ENCODE measurements at regions not wholly inside any gene's neighbourhood (a gene's known extent, or its start where the extent isn't known, plus 50 kb on each side); places are given as distances from the start of the nearest gene placed in this dataset.
A peak's percentile ranks its signal among the peaks of the same experiment; 100 is the strongest.

- Histone ChIP-seq H3K9me3 (ENCODE audit: control insufficient read depth, insufficient read depth, low read depth, low read length) (no peaks in the 10 kb centered on the region), H3K27ac (ENCODE audit: low read length) (no peak overlapping the region), H3K4me1 (ENCODE audit: control insufficient read depth, insufficient read depth, low read length) (no peaks in the 10 kb centered on the region), H3K27me3 (ENCODE audit: control insufficient read depth, insufficient read depth, low read length) (no peaks in the 10 kb centered on the region), H3K36me3 (ENCODE audit: control insufficient read depth, insufficient read depth, low read length) (no peaks in the 10 kb centered on the region), H3K4me3 (ENCODE audit: low read depth in 2 of 2, low read length in 2 of 2) (no peak overlapping the region)
- in situ Hi-C loops (cut with HindIII; ENCODE audit: low pct_unique_long_range_greater_than_20kb, low sequenced_read_pairs) = no loop called here
- ChIA-PET CTCF (interaction anchor here (0.7 to 1.6 kb wide), 2 partner anchors 116 to 1168 kb away, joined by 3 to 4 read pairs; no protein-coding TSS in a partner anchor), POLR2A (no interaction called here)
- intact Hi-C loops (cut with micrococcal nuclease; ENCODE audit: unreplicated experiment) = loop anchor here (10.0 kb wide), 1 partner anchor 118 kb away; no protein-coding TSS in a partner anchor
- no TSS peak for BruUV-seq (replicated peaks)
- no peak for DNase-seq (ENCODE audit: low read depth, low spot score)
- no peak for ATAC-seq
- TF ChIP-seq TCF7L2 (IDR thresholded peaks at IDR 0.05; ENCODE audit: low read depth, low read length) (no peak), CTCF (IDR thresholded peaks at IDR 0.05) (peak; percentile 31; the same call in 1 of the 2 replicates)
Observed at GRCh38 chr13:33606692-33607091, 211.3 kb upstream of the RFC3 start.

- CTCF ChIA-PET = no interaction called here
- Histone ChIP-seq H3K4me3 (ENCODE audit: low read depth in 2 of 2, low read length in 2 of 2) (no peak overlapping the region), H3K9me3 (ENCODE audit: control insufficient read depth, insufficient read depth, low read depth, low read length) (no peaks in the 10 kb centered on the region), H3K27me3 (ENCODE audit: control insufficient read depth, insufficient read depth, low read length) (no peaks in the 10 kb centered on the region), H3K36me3 (ENCODE audit: control insufficient read depth, insufficient read depth, low read length) (no peaks in the 10 kb centered on the region), H3K4me1 (ENCODE audit: control insufficient read depth, insufficient read depth, low read length) (no peaks in the 10 kb centered on the region), H3K27ac (ENCODE audit: low read length) (no peak overlapping the region)
- TF ChIP-seq SIN3A (IDR thresholded peaks at IDR 0.05; ENCODE audit: borderline replicate concordance, insufficient read depth, low read depth, low read length) = no peak
- no peak for TF ChIP-seq CTCF (IDR thresholded peaks at IDR 0.05)
- no peak for TF ChIP-seq REST (IDR thresholded peaks at IDR 0.05; ENCODE audit: insufficient read depth in 1 of 2, low read depth in 2 of 2, low read length in 1 of 2)
- TF ChIP-seq TCF7L2 (IDR thresholded peaks at IDR 0.05; ENCODE audit: low read depth, low read length) = no peak
- TF ChIP-seq POLR2AphosphoS5 (IDR thresholded peaks at IDR 0.05; ENCODE audit: low read depth, low read length) = no peak
- in situ Hi-C loops (cut with HindIII; ENCODE audit: low pct_unique_long_range_greater_than_20kb, low sequenced_read_pairs) = no loop called here
- intact Hi-C loops (cut with micrococcal nuclease; ENCODE audit: unreplicated experiment) = no loop called here
- BruUV-seq (replicated peaks) = no TSS peak
- DNase-seq (ENCODE audit: low read depth, low spot score) = no peak
- POLR2A ChIA-PET = no interaction called here
- ATAC-seq = peak; percentile 68
Observed at GRCh38 chr13:33610438-33611120, 207.4 kb upstream of the RFC3 start.

Data from Panc1 (cell line).